ENCODE measurements at regions not wholly inside any gene's neighbourhood (a gene's known extent, or its start where the extent isn't known, plus 50 kb on each side); places are given as distances from the start of the nearest gene placed in this dataset.

- no peak overlapping the region for H3K4me3 ChIP-seq (ENCODE audit: low read depth, low read length)
- no peaks in the 10 kb centered on the region for H3K36me3 ChIP-seq (ENCODE audit: insufficient read depth)
- no peak overlapping the region for H3K27ac ChIP-seq (ENCODE audit: low read depth)
- H3K4me1 ChIP-seq (ENCODE audit: insufficient read depth) = no peaks in the 10 kb centered on the region
- 83% methylated on average over 3 of the region's 3 CpGs for WGBS
- DNase-seq (ENCODE audit: extremely low spot score) = no peak
Measured at GRCh38 chr17:6343736-6344135, 91.2 kb downstream of the AIPL1 start.

- WGBS = 84% methylated on average over 5 of the region's 5 CpGs
- Histone ChIP-seq H3K36me3 (ENCODE audit: insufficient read depth) (no peaks in the 10 kb centered on the region), H3K4me1 (ENCODE audit: insufficient read depth) (no peaks in the 10 kb centered on the region), H3K4me3 (ENCODE audit: low read depth, low read length) (no peak overlapping the region), H3K27ac (ENCODE audit: low read depth) (no peak overlapping the region)
- DNase-seq (ENCODE audit: extremely low spot score) = no peak
Measured at GRCh38 chr17:6343191-6343590, 91.7 kb downstream of the AIPL1 start.

GRCh38 chr17:6340708-6341107, 94.2 kb downstream of the AIPL1 start:
- 74% methylated on average over 7 of the region's 7 CpGs for WGBS
- Histone ChIP-seq H3K27ac (ENCODE audit: low read depth) (no peak overlapping the region), H3K4me1 (ENCODE audit: insufficient read depth) (no peaks in the 10 kb centered on the region), H3K36me3 (ENCODE audit: insufficient read depth) (no peaks in the 10 kb centered on the region), H3K4me3 (ENCODE audit: low read depth, low read length) (no peak overlapping the region)
- DNase-seq (ENCODE audit: extremely low spot score) = no peak

DNA sequence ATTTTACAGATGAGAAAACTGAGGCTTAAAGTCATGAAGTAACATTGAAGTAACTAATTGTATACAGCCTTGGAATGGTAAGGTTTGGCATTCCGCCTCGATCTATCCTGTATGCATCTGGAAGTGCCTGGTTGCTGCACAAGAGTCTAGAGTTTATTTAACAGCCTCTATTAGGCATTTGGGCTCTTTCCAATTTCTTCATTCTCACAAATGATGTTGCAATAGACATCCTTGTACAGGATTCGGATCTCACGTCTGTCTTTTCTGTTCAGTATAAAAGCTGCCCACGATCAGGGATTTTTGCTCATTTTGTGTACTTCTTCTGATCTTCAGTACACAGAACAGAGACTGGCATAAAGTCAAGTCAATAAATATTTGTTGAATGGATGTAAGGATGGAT, 100.5 kb downstream of the AIPL1 start:
- no peak overlapping the region for H3K4me3 ChIP-seq (ENCODE audit: low read depth, low read length)
- no peak overlapping the region for H3K27ac ChIP-seq (ENCODE audit: low read depth)
- no peaks in the 10 kb centered on the region for H3K36me3 ChIP-seq (ENCODE audit: insufficient read depth)
- WGBS = 72% methylated on average over 5 of the region's 5 CpGs
- DNase-seq (ENCODE audit: extremely low spot score) = no peak
- H3K4me1 ChIP-seq (ENCODE audit: insufficient read depth) = no peaks in the 10 kb centered on the region

GRCh38 chr17:6330936-6331335, 104.0 kb downstream of the AIPL1 start:
- Histone ChIP-seq H3K27ac (ENCODE audit: low read depth) (no peak overlapping the region), H3K4me3 (ENCODE audit: low read depth, low read length) (no peak overlapping the region), H3K4me1 (ENCODE audit: insufficient read depth) (no peaks in the 10 kb centered on the region), H3K36me3 (ENCODE audit: insufficient read depth) (no peaks in the 10 kb centered on the region)
- WGBS = 86% methylated on average over 2 of the region's 2 CpGs
- DNase-seq (ENCODE audit: extremely low spot score) = no peak

- Histone ChIP-seq H3K27ac (ENCODE audit: low read depth) (no peak overlapping the region), H3K4me1 (ENCODE audit: insufficient read depth) (no peaks in the 10 kb centered on the region), H3K4me3 (ENCODE audit: low read depth, low read length) (no peak overlapping the region), H3K36me3 (ENCODE audit: insufficient read depth) (no peaks in the 10 kb centered on the region)
- WGBS = 77% methylated on average over 4 of the region's 4 CpGs
- DNase-seq (ENCODE audit: extremely low spot score) = no peak
Measured at GRCh38 chr17:6328279-6328678, 106.6 kb downstream of the AIPL1 start.

DNA sequence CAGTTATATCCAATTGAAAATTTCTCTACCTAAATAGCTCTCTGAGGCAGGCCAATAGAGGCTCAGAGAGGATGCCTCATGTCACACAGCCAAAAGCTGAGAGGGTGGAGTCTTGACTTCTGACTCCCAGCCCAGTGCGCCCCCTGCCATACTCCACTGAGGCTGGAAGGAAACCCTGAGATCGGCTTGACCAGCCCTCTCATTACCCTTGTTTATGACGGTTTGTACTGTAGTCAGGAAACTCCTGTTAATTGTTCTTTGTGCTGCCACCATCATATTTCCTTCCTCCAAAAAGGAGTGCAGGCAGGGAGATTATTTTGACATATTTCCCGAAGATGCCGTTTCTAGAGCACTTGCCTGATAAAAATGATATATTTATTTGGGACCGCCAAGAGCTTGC, 107.9 kb downstream of the AIPL1 start:
- no peak for DNase-seq (ENCODE audit: extremely low spot score)
- H3K27ac ChIP-seq (ENCODE audit: low read depth) = no peak overlapping the region

GRCh38 chr17:6326483-6326882, 108.4 kb downstream of the AIPL1 start:
- no peak overlapping the region for H3K4me3 ChIP-seq (ENCODE audit: low read depth, low read length)
- no peaks in the 10 kb centered on the region for H3K4me1 ChIP-seq (ENCODE audit: insufficient read depth)
- 77% methylated on average over 8 of the region's 8 CpGs for WGBS
- no peaks in the 10 kb centered on the region for H3K36me3 ChIP-seq (ENCODE audit: insufficient read depth)
- DNase-seq (ENCODE audit: extremely low spot score) = no peak
- no peak overlapping the region for H3K27ac ChIP-seq (ENCODE audit: low read depth)

More for the DNA sequence above, 107.9 kb downstream of the AIPL1 start:
- Histone ChIP-seq H3K4me3 (ENCODE audit: low read depth, low read length) (no peak overlapping the region), H3K4me1 (ENCODE audit: insufficient read depth) (no peaks in the 10 kb centered on the region), H3K36me3 (ENCODE audit: insufficient read depth) (no peaks in the 10 kb centered on the region)
- 26% methylated on average over 6 of the region's 6 CpGs for WGBS

DNA sequence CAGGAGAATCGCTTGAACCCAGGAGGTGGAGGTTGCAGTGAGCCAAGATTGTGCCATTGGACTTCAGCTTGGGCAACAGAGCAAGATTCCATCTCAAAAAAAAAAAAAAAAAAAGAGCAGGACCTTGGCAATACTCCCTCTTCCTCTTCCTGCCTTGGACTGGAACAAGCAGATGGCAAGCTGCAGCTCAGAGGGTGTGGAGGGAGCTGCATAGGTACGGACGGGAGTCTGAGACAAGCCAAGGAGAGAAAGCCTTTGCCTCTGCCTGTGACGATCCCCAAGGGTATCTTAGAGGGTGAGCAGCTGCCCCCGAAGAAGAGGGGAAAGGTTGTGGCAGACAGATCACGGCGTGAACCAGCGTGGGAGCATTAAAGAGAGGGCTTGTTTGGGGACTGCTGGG, 109.2 kb downstream of the AIPL1 start:
- WGBS = 71% methylated on average over 8 of the region's 8 CpGs
- no peaks in the 10 kb centered on the region for H3K4me1 ChIP-seq (ENCODE audit: insufficient read depth)
- no peak overlapping the region for H3K27ac ChIP-seq (ENCODE audit: low read depth)
- no peaks in the 10 kb centered on the region for H3K36me3 ChIP-seq (ENCODE audit: insufficient read depth)
- DNase-seq (ENCODE audit: extremely low spot score) = no peak
- H3K4me3 ChIP-seq (ENCODE audit: low read depth, low read length) = no peak overlapping the region

GRCh38 chr17:6325051-6325450, 109.9 kb downstream of the AIPL1 start:
- 81% methylated on average over 6 of the region's 6 CpGs for WGBS
- no peak overlapping the region for H3K27ac ChIP-seq (ENCODE audit: low read depth)

GRCh38 chr17:6323626-6324356, 111.1 kb downstream of the AIPL1 start:
- Histone ChIP-seq H3K36me3 (ENCODE audit: insufficient read depth) (no peaks in the 10 kb centered on the region), H3K4me3 (ENCODE audit: low read depth, low read length) (no peak overlapping the region), H3K27ac (ENCODE audit: low read depth) (no peak overlapping the region), H3K4me1 (ENCODE audit: insufficient read depth) (no peaks in the 10 kb centered on the region)
- WGBS = 66% methylated on average over 17 of the region's 17 CpGs
- no peak for DNase-seq (ENCODE audit: extremely low spot score)

More at GRCh38 chr17:6325051-6325450, 109.9 kb downstream of the AIPL1 start:
- DNase-seq (ENCODE audit: extremely low spot score) = no peak
- Histone ChIP-seq H3K36me3 (ENCODE audit: insufficient read depth) (no peaks in the 10 kb centered on the region), H3K4me3 (ENCODE audit: low read depth, low read length) (no peak overlapping the region), H3K4me1 (ENCODE audit: insufficient read depth) (no peaks in the 10 kb centered on the region)

GRCh38 chr17:6322316-6322715, 112.6 kb downstream of the AIPL1 start:
- Histone ChIP-seq H3K4me3 (ENCODE audit: low read depth, low read length) (no peak overlapping the region), H3K36me3 (ENCODE audit: insufficient read depth) (no peaks in the 10 kb centered on the region), H3K4me1 (ENCODE audit: insufficient read depth) (no peaks in the 10 kb centered on the region), H3K27ac (ENCODE audit: low read depth) (no peak overlapping the region)
- 84% methylated on average over 4 of the region's 4 CpGs for WGBS
- DNase-seq (ENCODE audit: extremely low spot score) = no peak

DNA sequence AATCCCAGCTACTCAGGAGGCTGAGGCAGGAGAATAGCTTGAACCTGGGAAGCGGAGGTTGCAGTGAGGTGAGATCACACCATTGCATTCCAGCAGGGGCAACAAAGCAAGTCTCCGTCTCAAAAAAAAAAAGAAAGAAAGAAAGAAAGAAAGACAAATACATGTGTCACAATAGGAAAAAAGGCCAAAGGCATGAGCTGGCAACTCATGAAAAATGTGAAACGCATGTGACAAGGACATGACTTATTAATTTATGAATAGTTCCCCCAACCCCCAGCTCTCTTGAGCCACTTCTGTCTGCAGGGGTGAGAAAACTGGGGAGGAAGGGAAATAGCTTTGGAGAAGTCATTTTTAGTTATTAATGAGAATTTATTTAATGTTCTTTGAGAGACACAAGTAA, 120.6 kb downstream of the AIPL1 start:
- Histone ChIP-seq H3K4me1 (ENCODE audit: insufficient read depth) (no peaks in the 10 kb centered on the region), H3K27ac (ENCODE audit: low read depth) (no peak overlapping the region), H3K4me3 (ENCODE audit: low read depth, low read length) (no peak overlapping the region), H3K36me3 (ENCODE audit: insufficient read depth) (no peaks in the 10 kb centered on the region)
- DNase-seq (ENCODE audit: extremely low spot score) = no peak
- WGBS = 72% methylated on average over 3 of the region's 3 CpGs

GRCh38 chr17:6313835-6314234, 121.1 kb downstream of the AIPL1 start:
- WGBS = 88% methylated on average over 12 of the region's 12 CpGs
- Histone ChIP-seq H3K4me3 (ENCODE audit: low read depth, low read length) (no peak overlapping the region), H3K27ac (ENCODE audit: low read depth) (no peak overlapping the region), H3K36me3 (ENCODE audit: insufficient read depth) (no peaks in the 10 kb centered on the region), H3K4me1 (ENCODE audit: insufficient read depth) (no peaks in the 10 kb centered on the region)
- no peak for DNase-seq (ENCODE audit: extremely low spot score)

- no peak overlapping the region for H3K27ac ChIP-seq (ENCODE audit: low read depth)
- no peaks in the 10 kb centered on the region for H3K36me3 ChIP-seq (ENCODE audit: insufficient read depth)
- DNase-seq (ENCODE audit: extremely low spot score) = no peak
- 23% methylated on average over 4 of the region's 4 CpGs for WGBS
- H3K4me1 ChIP-seq (ENCODE audit: insufficient read depth) = no peaks in the 10 kb centered on the region
- H3K4me3 ChIP-seq (ENCODE audit: low read depth, low read length) = no peak overlapping the region
Measured at GRCh38 chr17:6306820-6307219, 128.1 kb downstream of the AIPL1 start.
